CD4-positive, alpha-beta T cell (primary cell): ENCODE measurements at regions not wholly inside any gene's neighbourhood (a gene's known extent, or its start where the extent isn't known, plus 50 kb on each side); places are given as distances from the start of the nearest gene placed in this dataset.

Experiments used
- ATAC-seq: fragments of 200-7000 bp; cut with Tn5 transposase; one replicate; pipeline ENCODE4 v1.10.0; 2022; ENCODE audit warnings: mild to moderate bottlenecking; ENCODE audit not compliant: poor library complexity
- CTCF ChIA-PET: fragments of 350-600 bp; sonication (Branson Sonifier 250); formaldehyde crosslinking; loops from one replicate; lab custom pipeline; 2021; ENCODE audit warnings: antibody characterized with exemption, inconsistent platforms; lab: Charles Lee
- POLR2A ChIA-PET: fragments of 350-600 bp; sonication (Branson Sonifier 250); formaldehyde crosslinking; loops from one replicate; lab custom pipeline; 2021; ENCODE audit warnings: antibody characterized with exemption, inconsistent platforms; lab: Charles Lee
- DNase-seq, 14 experiments: peaks; one replicate each; pipeline ENCODE4 v3.0.0-alpha.2; 2013 to 2020; ENCODE audit warnings: mixed read lengths in 2 of 14
- H3K27ac ChIP-seq, 2 donors: one replicate each; pipeline versions ENCODE4 v1.5.1 to v1.7.0; 2013; ENCODE audit warnings: low read length in 2 of 2, low read depth in 1 of 2, mild to moderate bottlenecking in 1 of 2
- H3K27me3 ChIP-seq, 2 experiments: 1 replicate in 1 of 2; 2 replicates in 1 of 2; pipeline versions ENCODE4 v1.6.1 to v1.7.0; 2013; ENCODE audit warnings: low read length in 2 of 2, control low read depth in 1 of 2, mild to moderate bottlenecking in 1 of 2, moderate library complexity in 1 of 2; ENCODE audit not compliant: insufficient read depth in 2 of 2, control insufficient read depth in 1 of 2
- H3K36me3 ChIP-seq: one replicate; pipeline ENCODE4 v1.6.1; 2013; ENCODE audit warnings: low read length, control low read depth; ENCODE audit not compliant: insufficient read depth
- H3K4me1 ChIP-seq: one replicate; pipeline ENCODE4 v1.6.1; 2013; ENCODE audit warnings: low read length, control low read depth; ENCODE audit not compliant: insufficient read depth
- H3K4me3 ChIP-seq: one replicate; pipeline ENCODE4 v1.5.1; 2013; ENCODE audit warnings: mild to moderate bottlenecking, low read length, moderate library complexity
- H3K9me3 ChIP-seq, 2 experiments: 1 replicate in 1 of 2; 2 replicates in 1 of 2; pipeline versions ENCODE4 v1.6.1 to v1.7.0; 2013; ENCODE audit warnings: low read length in 2 of 2, mild to moderate bottlenecking in 2 of 2, control low read depth in 1 of 2, moderate library complexity in 1 of 2; ENCODE audit not compliant: control insufficient read depth in 1 of 2, insufficient read depth in 1 of 2
- H3K27ac Mint-ChIP-seq: one replicate; pipeline ENCODE4 v1.8.0; 2020; ENCODE audit warnings: mixed read lengths
- H3K27me3 Mint-ChIP-seq: one replicate; pipeline ENCODE4 v1.8.0; 2021; ENCODE audit warnings: mixed read lengths
- H3K36me3 Mint-ChIP-seq: one replicate; pipeline ENCODE4 v1.8.0; 2021; ENCODE audit warnings: low read depth, mixed read lengths
- H3K4me1 Mint-ChIP-seq: one replicate; pipeline ENCODE4 v1.8.0; 2021; ENCODE audit warnings: low read depth, mixed read lengths
- H3K4me3 Mint-ChIP-seq: one replicate; pipeline ENCODE4 v1.8.0; 2020; ENCODE audit warnings: mild to moderate bottlenecking, mixed read lengths
- H3K9me3 Mint-ChIP-seq: one replicate; pipeline ENCODE4 v1.8.0; 2020; ENCODE audit warnings: mixed read lengths
- intact Hi-C, 2 experiments: fragments of 100-400 bp; cut with DNase I in 1 of 2; cut with micrococcal nuclease in 1 of 2; formaldehyde crosslinking; loops; one replicate each; pipeline versions ENCODE4 v1.15.1 to v1.9.0; 2023 to 2025; cut with DNase I, micrococcal nuclease
- TF ChIP-seq, protein P1 (sequence below): fragments of 200-600 bp; IDR thresholded peaks from one replicate; pipeline ENCODE4 v1.8.0; 2022; ENCODE audit warnings: antibody characterized with exemption, mild to moderate bottlenecking

GRCh38 chr4:100848841-100849240, 331.0 kb upstream of the EMCN start:
- H3K27me3 ChIP-seq = no peaks in the 10 kb centered on the region
- POLR2A ChIA-PET = no interaction called here
- H3K9me3 ChIP-seq = no peaks in the 10 kb centered on the region
- no peak overlapping the region for H3K4me3 ChIP-seq
- Mint-ChIP-seq H3K36me3 (no peaks in the 10 kb centered on the region), H3K4me3 (no peak overlapping the region), H3K27me3 (no peaks in the 10 kb centered on the region), H3K4me1 (no peaks in the 10 kb centered on the region), H3K9me3 (no peaks in the 10 kb centered on the region), H3K27ac (no peak overlapping the region)
- no peaks in the 10 kb centered on the region for H3K4me1 ChIP-seq
- DNase-seq (peak in 3 of 14 experiments; percentile 12 to 27 (median 25)), ATAC-seq (no peak)
- no peak overlapping the region for H3K27ac ChIP-seq
- intact Hi-C loops = no loop called here
- TF ChIP-seq, protein P1, sequence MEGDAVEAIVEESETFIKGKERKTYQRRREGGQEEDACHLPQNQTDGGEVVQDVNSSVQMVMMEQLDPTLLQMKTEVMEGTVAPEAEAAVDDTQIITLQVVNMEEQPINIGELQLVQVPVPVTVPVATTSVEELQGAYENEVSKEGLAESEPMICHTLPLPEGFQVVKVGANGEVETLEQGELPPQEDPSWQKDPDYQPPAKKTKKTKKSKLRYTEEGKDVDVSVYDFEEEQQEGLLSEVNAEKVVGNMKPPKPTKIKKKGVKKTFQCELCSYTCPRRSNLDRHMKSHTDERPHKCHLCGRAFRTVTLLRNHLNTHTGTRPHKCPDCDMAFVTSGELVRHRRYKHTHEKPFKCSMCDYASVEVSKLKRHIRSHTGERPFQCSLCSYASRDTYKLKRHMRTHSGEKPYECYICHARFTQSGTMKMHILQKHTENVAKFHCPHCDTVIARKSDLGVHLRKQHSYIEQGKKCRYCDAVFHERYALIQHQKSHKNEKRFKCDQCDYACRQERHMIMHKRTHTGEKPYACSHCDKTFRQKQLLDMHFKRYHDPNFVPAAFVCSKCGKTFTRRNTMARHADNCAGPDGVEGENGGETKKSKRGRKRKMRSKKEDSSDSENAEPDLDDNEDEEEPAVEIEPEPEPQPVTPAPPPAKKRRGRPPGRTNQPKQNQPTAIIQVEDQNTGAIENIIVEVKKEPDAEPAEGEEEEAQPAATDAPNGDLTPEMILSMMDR = no peak
- CTCF ChIA-PET = no interaction called here
- H3K36me3 ChIP-seq = no peaks in the 10 kb centered on the region

GRCh38 chr4:100843910-100844309, 326.1 kb upstream of the EMCN start:
- H3K27me3 ChIP-seq = no peaks in the 10 kb centered on the region
- POLR2A ChIA-PET = no interaction called here

GRCh38 chr4:100842856-100843255, 325.0 kb upstream of the EMCN start:
- H3K27ac Mint-ChIP-seq = no peak overlapping the region
- POLR2A ChIA-PET = no interaction called here
- DNase-seq (no peak), ATAC-seq (no peak)
- H3K27me3 Mint-ChIP-seq = peaks cover 16% of the 10 kb centered on the region
- H3K36me3 Mint-ChIP-seq = no peaks in the 10 kb centered on the region
- intact Hi-C loops = no loop called here
- no peak overlapping the region for H3K27ac ChIP-seq
- no peak overlapping the region for H3K4me3 ChIP-seq
- CTCF ChIA-PET = no interaction called here
- TF ChIP-seq, protein P1 = no peak
- H3K4me1 Mint-ChIP-seq = no peaks in the 10 kb centered on the region
- H3K36me3 ChIP-seq = no peaks in the 10 kb centered on the region
- no peaks in the 10 kb centered on the region for H3K27me3 ChIP-seq
- no peaks in the 10 kb centered on the region for H3K9me3 Mint-ChIP-seq
- no peaks in the 10 kb centered on the region for H3K9me3 ChIP-seq
- H3K4me3 Mint-ChIP-seq = no peak overlapping the region
- no peaks in the 10 kb centered on the region for H3K4me1 ChIP-seq

More at GRCh38 chr4:100843910-100844309, 326.1 kb upstream of the EMCN start:
- H3K4me3 ChIP-seq = no peak overlapping the region
- TF ChIP-seq, protein P1 = no peak
- no peaks in the 10 kb centered on the region for H3K36me3 Mint-ChIP-seq
- H3K27ac ChIP-seq = no peak overlapping the region
- CTCF ChIA-PET = no interaction called here
- no peak overlapping the region for H3K27ac Mint-ChIP-seq
- intact Hi-C loops = no loop called here
- no peaks in the 10 kb centered on the region for H3K4me1 Mint-ChIP-seq
- ATAC-seq = no peak
- H3K4me3 Mint-ChIP-seq = no peak overlapping the region
- no peaks in the 10 kb centered on the region for H3K4me1 ChIP-seq
- no peak for DNase-seq
- no peaks in the 10 kb centered on the region for H3K9me3 ChIP-seq
- H3K36me3 ChIP-seq = no peaks in the 10 kb centered on the region
- no peaks in the 10 kb centered on the region for H3K9me3 Mint-ChIP-seq
- H3K27me3 Mint-ChIP-seq = peaks cover 8% of the 10 kb centered on the region
